Body of pancreas (tissue), 4 donors: ENCODE measurements at regions not wholly inside any gene's neighbourhood (a gene's known extent, or its start where the extent isn't known, plus 50 kb on each side); places are given as distances from the start of the nearest gene placed in this dataset.

Experiments
- ATAC-seq: fragments of 150-250 bp; one replicate; pipeline ENCODE4 v1.9.1; 2016
- DNase-seq, 4 donors: peaks; one replicate each; pipeline ENCODE4 v3.0.0-alpha.2; 2019
- H3K27ac ChIP-seq, 4 donors: fragments of 200-600 bp; sonication (generic); 1 replicate in 3 of 4; 2 replicates in 1 of 4; pipeline versions ENCODE4 v1.5.1 to v1.6.1; 2016 to 2019; ENCODE audit warnings: mild to moderate bottlenecking in 1 of 4, mixed read lengths in 1 of 4, moderate library complexity in 1 of 4
- H3K27me3 ChIP-seq, 2 donors: fragments of 200-600 bp; sonication (generic); one replicate each; pipeline ENCODE4 v1.6.0; 2016; ENCODE audit warnings: mild to moderate bottlenecking in 1 of 2
- H3K36me3 ChIP-seq, 2 donors: fragments of 200-600 bp; sonication (generic); replicated peaks in 1 of 2; 2 replicates each; pipeline ENCODE4 v1.5.1; 2016; ENCODE audit warnings: low read depth in 2 of 2; ENCODE audit not compliant: insufficient read depth in 1 of 2
- H3K4me1 ChIP-seq: fragments of 200-600 bp; sonication (generic); one replicate; pipeline ENCODE4 v1.6.0; 2016
- H3K4me3 ChIP-seq, 2 donors: fragments of 200-600 bp; sonication (generic); 1 replicate in 1 of 2; 2 replicates in 1 of 2; pipeline ENCODE4 v1.5.1; 2016 to 2019
- H3K9me3 ChIP-seq, 3 donors: fragments of 200-600 bp; sonication (generic); 1 replicate in 2 of 3; 2 replicates in 1 of 3; pipeline ENCODE4 v1.5.1; 2016
- CTCF ChIP-seq, 7 experiments: fragments of 450-650 bp in 4 of 7; fragments of 200-600 bp in 3 of 7; sonication (generic) in 3 of 7; IDR thresholded peaks; one replicate each; pipeline ENCODE4 v1.5.1; 2016 to 2019; ENCODE audit warnings: antibody characterized with exemption in 7 of 7
- POLR2A ChIP-seq, 3 donors: fragments of 450-650 bp; IDR thresholded peaks; one replicate each; pipeline ENCODE4 v1.6.1; 2016; ENCODE audit warnings: antibody characterized with exemption in 3 of 3, mild to moderate bottlenecking in 2 of 3
- WGBS, 2 donors: methylation state at CpG; one replicate each; pipeline ENCODE4 v1.1.5; 2017; 5-methylcytosine and 5-hydroxymethylcytosine counted together
- intact Hi-C: fragments of 100-400 bp; cut with DNase I; formaldehyde crosslinking; loops from one replicate; pipeline ENCODE4 v1.15.1; 2023

- no peak for ATAC-seq
- Histone ChIP-seq H3K9me3 (no peaks in the 10 kb centered on the region), H3K27ac (no peak overlapping the region)
Observed at GRCh38 chr7:88460650-88461049, 154.0 kb upstream of the STEAP4 start.

GRCh38 chr7:88458946-88459345, 152.3 kb upstream of the STEAP4 start:
- H3K27ac ChIP-seq = no peak overlapping the region
- H3K36me3 ChIP-seq = no peaks in the 10 kb centered on the region
- TF ChIP-seq CTCF (IDR thresholded peaks at IDR 0.05) = no peak
- no peak for TF ChIP-seq POLR2A (IDR thresholded peaks at IDR 0.05)
- ATAC-seq (no peak), DNase-seq (no peak)
- H3K27me3 ChIP-seq = no peaks in the 10 kb centered on the region
- H3K4me3 ChIP-seq = no peak overlapping the region
- H3K4me1 ChIP-seq = no peaks in the 10 kb centered on the region
- intact Hi-C loops = no loop called here
- no peaks in the 10 kb centered on the region for H3K9me3 ChIP-seq

More at GRCh38 chr7:88460650-88461049, 154.0 kb upstream of the STEAP4 start:
- Histone ChIP-seq H3K4me3 (no peak overlapping the region), H3K36me3 (no peaks in the 10 kb centered on the region), H3K4me1 (no peaks in the 10 kb centered on the region), H3K27me3 (no peaks in the 10 kb centered on the region)
- intact Hi-C loops = no loop called here
- no peak for TF ChIP-seq POLR2A (IDR thresholded peaks at IDR 0.05)
- no peak for TF ChIP-seq CTCF (IDR thresholded peaks at IDR 0.05)
- no peak for DNase-seq

- no peaks in the 10 kb centered on the region for H3K36me3 ChIP-seq
- TF ChIP-seq CTCF (IDR thresholded peaks at IDR 0.05) (no peak), POLR2A (IDR thresholded peaks at IDR 0.05) (no peak)
- ATAC-seq (no peak), DNase-seq (no peak)
- no peaks in the 10 kb centered on the region for H3K4me1 ChIP-seq
- intact Hi-C loops = no loop called here
- no peak overlapping the region for H3K27ac ChIP-seq
- no peak overlapping the region for H3K4me3 ChIP-seq
- no peaks in the 10 kb centered on the region for H3K9me3 ChIP-seq
- H3K27me3 ChIP-seq = no peaks in the 10 kb centered on the region
Observed at GRCh38 chr7:88458279-88458678, 151.6 kb upstream of the STEAP4 start.

- H3K9me3 ChIP-seq = no peaks in the 10 kb centered on the region
- H3K27me3 ChIP-seq = no peaks in the 10 kb centered on the region
- no peaks in the 10 kb centered on the region for H3K4me1 ChIP-seq
- no peak overlapping the region for H3K4me3 ChIP-seq
- TF ChIP-seq POLR2A (IDR thresholded peaks at IDR 0.05) (no peak), CTCF (IDR thresholded peaks at IDR 0.05) (no peak)
- DNase-seq (no peak), ATAC-seq (no peak)
- no peak overlapping the region for H3K27ac ChIP-seq
- 81 to 85% methylated on average over 1 of the region's 1 CpG for WGBS, 2 donors
- H3K36me3 ChIP-seq = no peaks in the 10 kb centered on the region
- intact Hi-C loops = no loop called here
Observed at GRCh38 chr7:88457320-88457719, 150.6 kb upstream of the STEAP4 start.

DNA sequence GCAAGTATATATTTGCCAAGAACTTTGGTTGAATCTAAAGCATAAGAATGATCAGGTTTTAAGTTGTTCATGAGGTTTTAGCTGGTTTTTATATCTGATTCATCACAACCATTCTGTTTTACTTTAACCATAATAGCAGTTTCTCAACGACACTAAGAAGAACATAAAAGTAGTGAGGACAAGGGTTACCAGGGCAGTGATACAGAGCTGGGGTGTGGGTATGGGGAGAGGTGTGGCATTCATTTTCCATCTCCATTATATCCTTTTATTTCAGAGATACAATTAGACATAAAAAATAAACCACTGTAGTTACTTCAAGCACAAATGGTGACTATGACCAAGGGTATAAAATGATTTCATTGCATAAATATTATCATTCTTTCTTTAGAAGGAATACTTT, 149.8 kb upstream of the STEAP4 start:
- Histone ChIP-seq H3K27ac (no peak overlapping the region), H3K27me3 (no peaks in the 10 kb centered on the region), H3K4me1 (no peaks in the 10 kb centered on the region), H3K4me3 (no peak overlapping the region), H3K36me3 (no peaks in the 10 kb centered on the region), H3K9me3 (no peaks in the 10 kb centered on the region)
- 0 to 22% methylated on average over 1 of the region's 1 CpG for WGBS, 2 donors
- intact Hi-C loops = no loop called here
- no peak for DNase-seq
- TF ChIP-seq POLR2A (IDR thresholded peaks at IDR 0.05) = no peak
- TF ChIP-seq CTCF (IDR thresholded peaks at IDR 0.05) = no peak
- ATAC-seq = no peak
